Adipocyte (in vitro differentiated cells): ENCODE measurements at regions not wholly inside any gene's neighbourhood (a gene's known extent, or its start where the extent isn't known, plus 50 kb on each side); places are given as distances from the start of the nearest gene placed in this dataset.

Experiments used
- DNase-seq: peaks from one replicate; pipeline ENCODE4 v3.0.0-alpha.2; 2015; ENCODE audit warnings: low read depth
- H3K27me3 ChIP-seq: replicated peaks from 2 replicates; pipeline ENCODE4 v1.7.0; 2013; ENCODE audit warnings: mild to moderate bottlenecking, low read length, moderate library complexity; ENCODE audit not compliant: control insufficient read depth, insufficient read depth
- H3K36me3 ChIP-seq: 2 replicates; pipeline ENCODE4 v1.7.0; 2013; ENCODE audit warnings: low read length, mild to moderate bottlenecking, moderate library complexity; ENCODE audit not compliant: control insufficient read depth, insufficient read depth, severe bottlenecking
- H3K4me1 ChIP-seq: 2 replicates; pipeline ENCODE4 v1.7.0; 2013; ENCODE audit warnings: mild to moderate bottlenecking, low read length, moderate library complexity; ENCODE audit not compliant: control insufficient read depth, insufficient read depth
- H3K4me3 ChIP-seq: 2 replicates; pipeline ENCODE4 v1.7.0; 2013; ENCODE audit warnings: mild to moderate bottlenecking, low read length, moderate library complexity
- H3K9ac ChIP-seq: 2 replicates; pipeline ENCODE4 v1.7.0; 2013; ENCODE audit warnings: mild to moderate bottlenecking, low read length, moderate library complexity
- H3K9me3 ChIP-seq: 2 replicates; pipeline ENCODE4 v1.7.0; 2013; ENCODE audit warnings: mild to moderate bottlenecking, low read length, moderate library complexity; ENCODE audit not compliant: control insufficient read depth

DNA sequence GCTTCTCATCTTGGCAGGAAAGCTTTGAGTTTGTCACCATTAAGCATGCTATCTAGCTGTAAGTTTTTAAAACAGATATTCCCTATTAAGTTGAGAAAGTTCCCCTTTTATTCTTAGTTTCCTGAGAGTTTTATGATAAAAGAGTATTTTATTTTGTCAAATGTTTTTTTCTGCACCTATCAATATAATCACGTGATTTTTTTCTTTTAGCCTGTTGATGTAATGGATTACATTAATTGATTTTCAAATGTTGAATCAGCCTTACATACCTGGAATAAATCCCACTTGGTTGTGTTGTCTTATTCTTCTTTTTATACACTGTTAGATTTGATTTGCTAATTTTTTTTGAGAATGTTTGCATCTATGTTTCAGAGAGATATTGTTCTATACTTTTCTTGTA, 179.5 kb downstream of the ZNF621 start:
- no peak for DNase-seq
- no peaks in the 10 kb centered on the region for H3K4me1 ChIP-seq
- H3K4me3 ChIP-seq, result no peak overlapping the region
- peaks cover 29% of the 10 kb centered on the region for H3K9me3 ChIP-seq
- no peak overlapping the region for H3K9ac ChIP-seq
- H3K27me3 ChIP-seq, result no peaks in the 10 kb centered on the region
- H3K36me3 ChIP-seq, result no peaks in the 10 kb centered on the region

DNA sequence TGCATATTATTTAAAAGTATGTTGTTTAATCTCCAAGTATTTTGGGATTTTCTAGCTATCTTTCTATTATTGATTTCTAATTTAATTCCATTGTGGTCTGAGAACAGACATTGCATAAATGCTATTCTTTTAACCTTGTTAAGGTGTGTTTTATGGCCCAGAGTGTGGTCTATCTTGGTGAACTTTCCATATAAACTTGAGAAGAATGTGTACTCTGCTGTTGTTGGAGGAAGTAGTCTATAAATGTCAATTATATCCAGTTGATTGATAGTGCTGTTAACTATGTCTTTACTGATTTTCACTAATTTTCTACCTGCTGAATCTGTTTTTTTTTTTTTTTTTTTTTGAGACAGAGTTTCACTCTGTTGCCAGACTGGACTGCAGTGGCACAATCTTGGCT, 180.9 kb downstream of the ZNF621 start:
- Histone ChIP-seq H3K4me1 (no peaks in the 10 kb centered on the region), H3K9me3 (peaks cover 25% of the 10 kb centered on the region), H3K4me3 (no peak overlapping the region), H3K27me3 (no peaks in the 10 kb centered on the region), H3K36me3 (no peaks in the 10 kb centered on the region), H3K9ac (no peak overlapping the region)
- DNase-seq, result no peak

DNA sequence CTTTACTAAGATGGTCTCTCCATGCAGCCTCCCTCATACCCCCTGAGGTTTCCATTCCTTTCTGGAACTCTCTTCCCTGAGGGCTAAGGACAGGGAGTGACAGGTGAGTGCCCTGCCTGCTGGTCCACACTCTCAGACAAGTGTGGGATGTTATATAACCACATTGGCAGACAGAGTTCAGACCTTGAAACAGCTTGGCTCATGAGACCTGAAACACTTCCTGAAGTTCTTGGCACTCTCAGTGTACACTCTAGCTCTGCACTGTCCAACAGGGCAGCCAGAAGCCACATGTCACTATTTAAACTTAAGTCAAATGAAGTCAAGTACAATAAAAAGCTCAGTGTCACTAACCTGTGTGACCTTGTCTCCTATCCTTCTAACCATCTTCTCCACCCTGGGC, 188.5 kb downstream of the ZNF621 start:
- H3K27me3 ChIP-seq, result peaks cover 4% of the 10 kb centered on the region
- no peaks in the 10 kb centered on the region for H3K9me3 ChIP-seq
- no peak for DNase-seq
- no peak overlapping the region for H3K9ac ChIP-seq
- no peaks in the 10 kb centered on the region for H3K4me1 ChIP-seq
- H3K36me3 ChIP-seq, result no peaks in the 10 kb centered on the region
- no peak overlapping the region for H3K4me3 ChIP-seq

DNA sequence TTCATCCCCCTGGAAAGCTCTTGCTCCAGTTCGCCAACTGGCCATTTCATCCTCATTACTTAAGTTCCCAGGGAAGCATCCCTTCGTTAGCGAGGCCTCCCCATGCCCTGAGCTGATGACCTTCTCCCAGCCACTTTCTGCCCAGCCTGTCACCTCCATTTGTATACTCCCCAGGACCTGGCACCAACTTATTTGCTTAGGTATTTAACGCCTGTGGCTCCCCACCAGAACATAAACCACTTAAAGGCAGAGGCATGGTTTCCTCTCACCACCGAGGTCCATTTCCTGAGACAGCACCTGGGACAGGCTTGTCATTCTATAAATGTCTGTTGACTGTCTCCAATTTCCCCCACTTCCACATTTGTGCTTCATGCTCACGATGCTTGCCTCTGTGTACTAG, 189.0 kb downstream of the ZNF621 start:
- Histone ChIP-seq H3K4me1 (no peaks in the 10 kb centered on the region), H3K9ac (no peak overlapping the region), H3K36me3 (no peaks in the 10 kb centered on the region), H3K27me3 (peaks cover 4% of the 10 kb centered on the region), H3K9me3 (no peaks in the 10 kb centered on the region), H3K4me3 (no peak overlapping the region)
- DNase-seq, result no peak

DNA sequence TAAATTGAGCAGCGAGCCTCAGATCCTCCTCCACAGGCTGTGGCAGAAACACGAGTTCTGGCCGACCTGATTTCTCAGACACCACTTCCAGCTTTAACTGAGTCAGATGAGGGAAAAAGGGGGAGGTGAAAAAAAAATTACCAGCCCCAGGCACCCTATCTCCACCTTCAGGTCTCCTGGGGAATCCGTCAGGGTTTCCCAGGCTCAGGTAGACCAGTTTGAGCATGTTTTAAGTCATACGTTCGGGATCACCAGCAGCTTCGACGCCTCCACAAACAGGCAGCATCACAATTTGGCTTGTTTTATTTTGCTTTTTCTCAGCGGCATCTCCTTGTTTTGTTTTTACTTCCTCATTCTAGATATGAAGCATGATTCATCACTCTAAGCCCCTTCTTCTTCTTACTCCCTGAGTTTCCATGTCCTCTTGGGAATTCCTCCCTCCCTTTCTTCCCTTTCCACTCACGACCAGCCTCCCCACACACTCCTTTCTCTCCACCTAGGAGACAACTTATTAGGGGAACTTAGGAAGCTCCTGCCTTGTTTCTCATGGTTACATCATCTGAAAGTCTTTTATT, 190.1 kb downstream of the ZNF621 start:
- Histone ChIP-seq H3K9me3 (no peaks in the 10 kb centered on the region), H3K36me3 (no peaks in the 10 kb centered on the region), H3K4me3 (no peak overlapping the region), H3K4me1 (no peaks in the 10 kb centered on the region), H3K9ac (no peak overlapping the region), H3K27me3 (peaks cover 4% of the 10 kb centered on the region)
- DNase-seq, result no peak

DNA sequence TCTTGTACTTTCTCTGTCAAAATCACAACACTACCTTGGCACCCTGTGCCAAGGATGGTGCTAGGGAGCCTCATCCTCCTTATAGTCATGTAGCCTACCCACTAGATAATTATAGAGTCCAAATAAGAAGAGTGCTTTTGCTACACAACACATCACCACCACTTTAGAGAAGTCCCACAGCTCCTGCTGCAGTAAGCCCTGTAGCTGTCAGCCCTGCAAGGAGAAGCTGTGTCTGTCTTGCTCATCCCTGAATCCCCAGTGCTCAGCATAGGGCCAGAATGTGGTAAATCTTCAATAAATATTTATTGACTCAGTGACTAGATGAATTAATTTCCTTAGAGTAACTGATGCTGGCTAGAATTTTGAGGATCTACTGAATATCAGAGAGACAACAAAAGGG, 190.8 kb downstream of the ZNF621 start:
- H3K9me3 ChIP-seq, result no peaks in the 10 kb centered on the region
- peaks cover 4% of the 10 kb centered on the region for H3K27me3 ChIP-seq
- no peak overlapping the region for H3K4me3 ChIP-seq
- H3K36me3 ChIP-seq, result no peaks in the 10 kb centered on the region
- H3K9ac ChIP-seq, result no peak overlapping the region
- H3K4me1 ChIP-seq, result no peaks in the 10 kb centered on the region
- no peak for DNase-seq

DNA sequence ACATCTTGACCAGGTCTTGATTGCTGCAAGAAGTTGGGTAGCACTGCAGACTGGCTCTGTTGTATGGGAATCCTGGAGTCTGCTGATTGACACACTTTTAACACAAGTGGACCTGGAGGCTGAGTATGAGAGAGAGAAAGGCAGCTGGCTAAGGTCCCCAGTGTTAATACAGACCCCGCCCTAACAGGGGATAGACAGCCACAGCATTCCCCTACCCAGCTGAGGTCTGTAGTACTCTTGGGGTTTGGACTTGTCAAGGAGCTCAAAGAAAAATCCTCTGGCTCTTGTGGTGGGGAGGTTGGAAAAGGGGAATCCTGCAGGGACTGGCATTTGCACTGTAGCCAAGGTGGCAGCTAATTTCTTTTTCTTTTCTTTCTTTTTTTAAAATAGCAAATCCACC, 192.7 kb downstream of the ZNF621 start:
- no peak overlapping the region for H3K4me3 ChIP-seq
- no peaks in the 10 kb centered on the region for H3K9me3 ChIP-seq
- H3K36me3 ChIP-seq, result no peaks in the 10 kb centered on the region
- no peak overlapping the region for H3K9ac ChIP-seq
- H3K27me3 ChIP-seq, result peaks cover 4% of the 10 kb centered on the region
- no peaks in the 10 kb centered on the region for H3K4me1 ChIP-seq
- no peak for DNase-seq

DNA sequence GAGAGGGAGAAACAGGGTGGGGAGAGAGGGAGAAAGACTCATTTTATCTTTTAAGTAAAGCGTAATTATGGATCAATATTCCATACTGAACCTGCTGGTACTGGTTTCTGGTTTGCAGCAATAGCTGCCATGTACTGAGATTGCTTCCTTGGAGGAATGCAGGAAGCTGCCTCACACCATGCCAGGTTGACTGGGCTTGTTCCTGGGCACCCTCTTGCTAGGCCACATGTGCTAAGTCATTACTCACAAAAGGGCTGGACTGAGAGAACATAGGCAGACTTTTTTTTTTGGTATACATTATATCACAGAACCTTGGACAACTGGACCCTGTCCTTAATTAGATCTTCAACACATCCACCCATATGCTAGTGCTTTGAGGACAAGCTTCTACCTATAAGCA, 193.4 kb downstream of the ZNF621 start:
- no peak for DNase-seq
- Histone ChIP-seq H3K27me3 (peaks cover under 1% of the 10 kb centered on the region), H3K9ac (no peak overlapping the region), H3K9me3 (no peaks in the 10 kb centered on the region), H3K4me1 (no peaks in the 10 kb centered on the region), H3K4me3 (no peak overlapping the region), H3K36me3 (no peaks in the 10 kb centered on the region)

DNA sequence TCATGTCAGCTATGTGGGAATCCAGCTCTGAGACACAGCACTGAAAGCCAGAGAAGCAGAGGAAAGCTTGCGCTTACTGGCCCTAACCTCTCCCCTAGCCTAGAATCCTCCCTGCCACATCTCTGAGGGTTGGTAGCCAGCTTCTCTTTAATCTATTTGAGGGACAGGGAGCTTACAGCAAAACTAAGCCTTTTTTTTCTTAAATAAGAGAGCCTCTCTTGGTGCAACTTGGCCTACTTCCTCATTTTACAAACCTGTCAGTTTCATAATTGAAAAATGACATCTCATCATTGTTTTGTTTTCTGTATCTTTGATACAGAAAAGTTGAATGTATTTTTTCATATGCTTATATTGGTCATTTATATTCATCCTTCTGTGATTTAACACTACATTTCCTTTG, 193.9 kb downstream of the ZNF621 start:
- Histone ChIP-seq H3K36me3 (no peaks in the 10 kb centered on the region), H3K27me3 (no peaks in the 10 kb centered on the region), H3K9ac (no peak overlapping the region), H3K4me1 (no peaks in the 10 kb centered on the region), H3K4me3 (no peak overlapping the region), H3K9me3 (no peaks in the 10 kb centered on the region)
- DNase-seq, result no peak

DNA sequence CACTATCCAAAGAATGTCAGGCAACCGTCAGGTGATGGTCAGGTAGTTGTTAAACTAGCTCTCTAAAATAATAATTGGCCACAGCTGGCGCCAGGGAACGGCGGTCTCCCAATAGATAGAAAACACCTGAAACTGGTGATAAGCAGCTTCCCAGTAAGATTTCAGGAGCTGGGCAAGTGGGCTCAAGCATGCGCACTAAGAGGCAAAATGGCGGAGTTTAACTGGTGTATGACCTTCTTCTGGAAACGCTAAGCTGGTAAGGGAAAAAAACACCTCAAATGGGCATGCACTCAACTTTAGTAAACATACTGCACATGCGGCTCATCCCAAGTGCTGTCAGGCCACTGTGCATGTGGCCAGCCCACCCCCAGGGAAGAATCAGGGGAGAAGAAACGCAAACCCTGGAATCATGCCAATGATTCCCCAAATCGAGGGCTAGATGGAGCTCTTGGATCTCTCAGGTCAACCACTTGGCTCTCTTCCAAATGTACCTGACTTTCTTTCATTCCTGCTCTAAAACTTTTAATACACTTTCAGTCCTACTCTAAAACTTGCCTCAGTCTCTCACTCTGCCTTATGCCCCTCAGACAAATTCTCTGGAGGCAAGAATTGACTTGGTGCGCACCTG, 195.0 kb downstream of the ZNF621 start:
- Histone ChIP-seq H3K4me1 (no peaks in the 10 kb centered on the region), H3K4me3 (no peak overlapping the region), H3K9me3 (no peaks in the 10 kb centered on the region), H3K27me3 (no peaks in the 10 kb centered on the region), H3K36me3 (no peaks in the 10 kb centered on the region), H3K9ac (no peak overlapping the region)
- DNase-seq, result no peak

DNA sequence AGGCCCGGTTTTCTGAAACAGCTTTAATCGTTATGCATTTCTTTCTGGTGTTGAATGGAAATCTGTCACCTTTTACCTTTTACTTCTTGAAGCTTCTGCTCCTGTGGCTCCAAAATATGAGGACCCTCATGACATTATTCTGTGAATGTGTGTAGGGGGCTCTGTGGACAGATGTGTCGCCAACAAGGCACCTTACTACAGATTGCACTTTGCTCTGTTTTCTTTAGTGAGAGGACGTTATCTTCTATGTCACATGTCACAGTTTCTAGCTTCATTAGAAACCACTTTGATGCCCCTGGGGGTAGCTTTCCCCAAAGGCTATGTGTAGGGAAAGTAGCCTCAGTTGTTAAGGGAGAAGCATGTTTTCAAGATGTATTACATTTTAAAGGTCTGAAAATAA, 195.6 kb downstream of the ZNF621 start:
- H3K4me1 ChIP-seq, result no peaks in the 10 kb centered on the region
- H3K36me3 ChIP-seq, result no peaks in the 10 kb centered on the region
- H3K4me3 ChIP-seq, result no peak overlapping the region
- H3K9me3 ChIP-seq, result no peaks in the 10 kb centered on the region
- no peaks in the 10 kb centered on the region for H3K27me3 ChIP-seq
- no peak for DNase-seq
- no peak overlapping the region for H3K9ac ChIP-seq

DNA sequence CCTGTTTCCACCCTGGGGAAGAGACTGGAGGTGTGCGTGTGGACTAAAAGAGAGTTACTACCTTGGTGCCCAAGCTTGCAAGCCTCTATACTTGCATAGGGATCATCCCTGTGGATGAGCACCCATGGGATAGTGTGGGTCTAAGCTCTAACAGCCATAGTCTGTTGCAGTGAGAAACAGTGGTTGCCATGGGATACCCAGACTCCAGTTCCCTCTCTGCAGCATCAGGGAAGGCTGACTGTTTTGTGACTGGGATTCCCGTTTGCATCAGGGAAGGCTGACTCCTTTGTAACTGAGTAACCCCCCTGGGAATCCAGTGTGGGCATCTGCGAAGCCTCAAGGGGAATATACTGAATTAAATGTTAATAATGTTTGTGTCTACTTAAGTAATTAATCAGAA, 196.1 kb downstream of the ZNF621 start:
- Histone ChIP-seq H3K9ac (no peak overlapping the region), H3K36me3 (no peaks in the 10 kb centered on the region), H3K27me3 (no peaks in the 10 kb centered on the region), H3K9me3 (no peaks in the 10 kb centered on the region), H3K4me1 (no peaks in the 10 kb centered on the region), H3K4me3 (no peak overlapping the region)
- DNase-seq, result no peak
